Astrocyte (in vitro differentiated cells and primary cell): ENCODE measurements at regions not wholly inside any gene's neighbourhood (a gene's known extent, or its start where the extent isn't known, plus 50 kb on each side); places are given as distances from the start of the nearest gene placed in this dataset.

ENCODE experiments used
- EZH2 ChIP-seq: IDR thresholded peaks from 2 replicates; pipeline ENCODE4 v1.6.1; 2012; ENCODE audit warnings: mild to moderate bottlenecking, low read length, inconsistent platforms; ENCODE audit not compliant: insufficient read depth
- TF ChIP-seq, protein P1 (sequence below): IDR thresholded peaks from 2 replicates; pipeline ENCODE4 v1.5.1; 2011; ENCODE audit warnings: low read depth, mild to moderate bottlenecking, inconsistent platforms, low read length, moderate library complexity; ENCODE audit not compliant: insufficient read depth

DNA sequence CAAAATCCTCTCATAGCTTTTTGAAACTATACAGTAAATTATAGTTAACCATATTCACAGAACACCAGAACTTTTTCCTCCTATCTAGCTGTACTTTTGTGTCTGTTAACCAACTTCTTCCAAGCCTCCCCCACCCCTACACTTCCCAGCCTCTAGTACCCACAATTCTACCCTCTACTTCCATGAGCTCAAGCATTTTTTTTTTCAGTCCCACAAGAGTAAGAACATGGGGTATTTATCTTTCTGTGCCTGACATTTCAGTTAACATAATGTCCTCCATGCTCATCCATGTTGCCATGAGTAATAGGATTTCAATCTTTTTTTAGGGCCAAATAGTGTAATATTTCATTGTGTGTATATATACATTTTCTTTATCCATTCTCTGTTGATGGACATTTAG is 128.3 kb upstream of the MAN2A1 start:
- no peak for TF ChIP-seq EZH2
- TF ChIP-seq, protein P1, sequence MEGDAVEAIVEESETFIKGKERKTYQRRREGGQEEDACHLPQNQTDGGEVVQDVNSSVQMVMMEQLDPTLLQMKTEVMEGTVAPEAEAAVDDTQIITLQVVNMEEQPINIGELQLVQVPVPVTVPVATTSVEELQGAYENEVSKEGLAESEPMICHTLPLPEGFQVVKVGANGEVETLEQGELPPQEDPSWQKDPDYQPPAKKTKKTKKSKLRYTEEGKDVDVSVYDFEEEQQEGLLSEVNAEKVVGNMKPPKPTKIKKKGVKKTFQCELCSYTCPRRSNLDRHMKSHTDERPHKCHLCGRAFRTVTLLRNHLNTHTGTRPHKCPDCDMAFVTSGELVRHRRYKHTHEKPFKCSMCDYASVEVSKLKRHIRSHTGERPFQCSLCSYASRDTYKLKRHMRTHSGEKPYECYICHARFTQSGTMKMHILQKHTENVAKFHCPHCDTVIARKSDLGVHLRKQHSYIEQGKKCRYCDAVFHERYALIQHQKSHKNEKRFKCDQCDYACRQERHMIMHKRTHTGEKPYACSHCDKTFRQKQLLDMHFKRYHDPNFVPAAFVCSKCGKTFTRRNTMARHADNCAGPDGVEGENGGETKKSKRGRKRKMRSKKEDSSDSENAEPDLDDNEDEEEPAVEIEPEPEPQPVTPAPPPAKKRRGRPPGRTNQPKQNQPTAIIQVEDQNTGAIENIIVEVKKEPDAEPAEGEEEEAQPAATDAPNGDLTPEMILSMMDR = no peak
